Endodermal cell (in vitro differentiated cells): ENCODE measurements at regions not wholly inside any gene's neighbourhood (a gene's known extent, or its start where the extent isn't known, plus 50 kb on each side); places are given as distances from the start of the nearest gene placed in this dataset.

Source experiments
- DNase-seq: peaks from one replicate; pipeline ENCODE4 v3.0.0-alpha.2; 2017
- H3K27ac ChIP-seq: 2 replicates; pipeline ENCODE4 v1.5.1; 2013; ENCODE audit warnings: mild to moderate bottlenecking, low read depth, low read length, moderate library complexity
- H3K27me3 ChIP-seq: 2 replicates; pipeline ENCODE4 v1.6.1; 2013; ENCODE audit warnings: mild to moderate bottlenecking, low read length, moderate library complexity; ENCODE audit not compliant: insufficient read depth, control insufficient read depth, poor library complexity, severe bottlenecking
- H3K36me3 ChIP-seq: 2 replicates; pipeline ENCODE4 v1.7.0; 2013; ENCODE audit warnings: mild to moderate bottlenecking, low read length, moderate library complexity; ENCODE audit not compliant: control insufficient read depth, insufficient read depth
- H3K4me1 ChIP-seq: one replicate; pipeline ENCODE4 v1.7.0; 2013; ENCODE audit warnings: low read length; ENCODE audit not compliant: control insufficient read depth, insufficient read depth
- H3K4me3 ChIP-seq: 2 replicates; pipeline ENCODE4 v1.5.1; 2013; ENCODE audit warnings: mild to moderate bottlenecking, low read length, moderate library complexity
- H3K9ac ChIP-seq: 2 replicates; pipeline ENCODE4 v1.6.1; 2013; ENCODE audit warnings: mild to moderate bottlenecking, low read length, moderate library complexity; ENCODE audit not compliant: poor library complexity, severe bottlenecking; ENCODE audit errors: extremely low read depth
- H3K9me3 ChIP-seq: 2 replicates; pipeline ENCODE4 v1.6.1; 2013; ENCODE audit warnings: mild to moderate bottlenecking, low read length, moderate library complexity; ENCODE audit not compliant: control insufficient read depth
- H3K27ac Mint-ChIP-seq: 2 replicates; pipeline ENCODE4 v1.8.0; 2020; ENCODE audit warnings: mixed read lengths
- H3K27me3 Mint-ChIP-seq: 2 replicates; pipeline ENCODE4 v1.8.0; 2021; ENCODE audit warnings: mild to moderate bottlenecking, mixed read lengths; ENCODE audit not compliant: insufficient read depth
- H3K36me3 Mint-ChIP-seq: 2 replicates; pipeline ENCODE4 v1.8.0; 2020; ENCODE audit warnings: low read depth, mixed read lengths
- H3K4me1 Mint-ChIP-seq: 2 replicates; pipeline ENCODE4 v1.8.0; 2020; ENCODE audit warnings: mixed read lengths
- H3K4me3 Mint-ChIP-seq: 2 replicates; pipeline ENCODE4 v1.8.0; 2020; ENCODE audit warnings: mild to moderate bottlenecking, moderate library complexity, mixed read lengths
- H3K9me3 Mint-ChIP-seq: 2 replicates; pipeline ENCODE4 v1.8.0; 2020; ENCODE audit warnings: mild to moderate bottlenecking, mixed read lengths
- WGBS, 2 experiments: methylation state at CpG; one replicate each; pipeline versions ENCODE4 v1.1.5 to v1.1.7; 2013; ENCODE audit warnings: missing lambda C conversion rate in 2 of 2, mixed read lengths in 1 of 2; ENCODE audit not compliant: insufficient coverage in 1 of 2, insufficient read length in 1 of 2; 5-methylcytosine and 5-hydroxymethylcytosine counted together
- TF ChIP-seq, protein P1 (sequence below): fragments of 200-600 bp; sonication (generic); conservative IDR thresholded peaks from 2 replicates; pipeline ENCODE4 v1.5.0; 2021; ENCODE audit warnings: antibody characterized with exemption, mild to moderate bottlenecking

DNA sequence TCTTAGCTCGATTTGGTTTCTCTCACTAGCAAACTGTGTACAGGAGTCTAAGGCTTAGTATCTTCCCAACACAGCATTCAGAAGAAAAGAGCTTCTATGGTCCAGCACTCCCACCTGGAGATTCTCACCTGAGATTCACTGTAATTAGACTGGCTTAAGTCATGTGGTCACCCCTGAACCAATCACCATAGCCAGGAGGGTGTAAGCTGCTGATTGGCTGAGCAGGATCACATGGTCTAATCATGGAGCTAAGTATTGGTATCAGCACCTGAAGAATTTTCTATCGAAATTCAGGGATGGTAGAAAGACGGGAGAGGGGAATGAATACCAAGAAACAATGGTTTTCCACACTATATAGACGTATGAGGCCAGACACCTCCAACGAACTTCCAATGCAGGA lies 359.8 kb upstream of the ERCC4 start:
- no peak for DNase-seq
- Mint-ChIP-seq H3K27ac (no peak overlapping the region), H3K4me3 (no peak overlapping the region), H3K27me3 (no peaks in the 10 kb centered on the region), H3K9me3 (no peaks in the 10 kb centered on the region), H3K36me3 (no peaks in the 10 kb centered on the region), H3K4me1 (no peaks in the 10 kb centered on the region)
- TF ChIP-seq, protein P1, sequence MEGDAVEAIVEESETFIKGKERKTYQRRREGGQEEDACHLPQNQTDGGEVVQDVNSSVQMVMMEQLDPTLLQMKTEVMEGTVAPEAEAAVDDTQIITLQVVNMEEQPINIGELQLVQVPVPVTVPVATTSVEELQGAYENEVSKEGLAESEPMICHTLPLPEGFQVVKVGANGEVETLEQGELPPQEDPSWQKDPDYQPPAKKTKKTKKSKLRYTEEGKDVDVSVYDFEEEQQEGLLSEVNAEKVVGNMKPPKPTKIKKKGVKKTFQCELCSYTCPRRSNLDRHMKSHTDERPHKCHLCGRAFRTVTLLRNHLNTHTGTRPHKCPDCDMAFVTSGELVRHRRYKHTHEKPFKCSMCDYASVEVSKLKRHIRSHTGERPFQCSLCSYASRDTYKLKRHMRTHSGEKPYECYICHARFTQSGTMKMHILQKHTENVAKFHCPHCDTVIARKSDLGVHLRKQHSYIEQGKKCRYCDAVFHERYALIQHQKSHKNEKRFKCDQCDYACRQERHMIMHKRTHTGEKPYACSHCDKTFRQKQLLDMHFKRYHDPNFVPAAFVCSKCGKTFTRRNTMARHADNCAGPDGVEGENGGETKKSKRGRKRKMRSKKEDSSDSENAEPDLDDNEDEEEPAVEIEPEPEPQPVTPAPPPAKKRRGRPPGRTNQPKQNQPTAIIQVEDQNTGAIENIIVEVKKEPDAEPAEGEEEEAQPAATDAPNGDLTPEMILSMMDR: no peak
- Histone ChIP-seq H3K9me3 (peaks cover 4% of the 10 kb centered on the region), H3K9ac (no peak overlapping the region), H3K4me1 (no peaks in the 10 kb centered on the region), H3K36me3 (no peaks in the 10 kb centered on the region), H3K27ac (no peak overlapping the region), H3K4me3 (no peak overlapping the region), H3K27me3 (no peaks in the 10 kb centered on the region)
- 76 to 98% methylated on average over 2 to 5 of the region's 5 CpGs for WGBS, 2 experiments

DNA sequence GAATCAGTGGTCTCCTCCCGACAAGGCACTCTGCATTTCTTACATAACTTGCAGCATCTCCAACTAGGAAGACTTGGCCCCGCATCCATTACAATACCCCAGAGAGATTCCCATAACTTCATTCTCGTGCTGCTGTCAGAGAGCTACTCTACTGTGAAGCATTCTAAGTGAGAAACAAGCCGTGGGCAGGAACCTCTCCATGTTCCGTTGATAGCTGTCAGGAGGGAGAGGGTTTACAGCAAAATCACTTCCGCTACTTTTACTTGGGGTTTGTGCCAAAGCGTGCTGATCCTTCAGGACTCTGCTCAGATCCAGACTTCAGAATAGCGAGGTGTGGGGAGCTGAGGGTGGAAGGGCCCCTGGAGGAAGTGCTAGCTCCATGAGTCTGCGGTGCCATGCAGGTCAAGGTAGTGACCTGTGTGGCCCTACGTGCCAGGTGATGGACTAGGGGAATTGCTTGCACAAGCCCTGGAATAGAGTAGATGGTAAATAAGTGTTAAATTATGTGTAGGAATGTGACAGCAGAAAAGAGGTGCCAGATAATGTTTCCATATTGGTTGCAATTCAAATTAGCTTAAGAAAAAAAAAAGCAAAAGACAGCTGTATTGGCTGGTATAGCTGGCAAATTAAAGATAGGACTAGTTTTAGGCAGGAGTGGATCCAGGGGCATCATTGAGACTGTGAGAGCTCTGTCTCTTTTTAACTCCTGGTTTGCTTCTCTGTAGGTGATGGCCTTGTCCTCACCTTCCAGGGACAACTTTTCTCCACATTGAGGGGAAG lies 358.5 kb upstream of the ERCC4 start:
- H3K27me3 ChIP-seq: no peaks in the 10 kb centered on the region
- 91 to 92% methylated on average over 4 to 10 of the region's 10 CpGs for WGBS, 2 experiments
- no peak overlapping the region for H3K9ac ChIP-seq
- Mint-ChIP-seq H3K36me3 (no peaks in the 10 kb centered on the region), H3K27ac (no peak overlapping the region), H3K9me3 (no peaks in the 10 kb centered on the region), H3K4me3 (no peak overlapping the region), H3K4me1 (no peaks in the 10 kb centered on the region), H3K27me3 (no peaks in the 10 kb centered on the region)
- H3K9me3 ChIP-seq: peaks cover 4% of the 10 kb centered on the region
- no peak overlapping the region for H3K4me3 ChIP-seq
- TF ChIP-seq, protein P1: no peak
- no peak for DNase-seq
- H3K27ac ChIP-seq: no peak overlapping the region
- no peaks in the 10 kb centered on the region for H3K36me3 ChIP-seq
- H3K4me1 ChIP-seq: no peaks in the 10 kb centered on the region

DNA sequence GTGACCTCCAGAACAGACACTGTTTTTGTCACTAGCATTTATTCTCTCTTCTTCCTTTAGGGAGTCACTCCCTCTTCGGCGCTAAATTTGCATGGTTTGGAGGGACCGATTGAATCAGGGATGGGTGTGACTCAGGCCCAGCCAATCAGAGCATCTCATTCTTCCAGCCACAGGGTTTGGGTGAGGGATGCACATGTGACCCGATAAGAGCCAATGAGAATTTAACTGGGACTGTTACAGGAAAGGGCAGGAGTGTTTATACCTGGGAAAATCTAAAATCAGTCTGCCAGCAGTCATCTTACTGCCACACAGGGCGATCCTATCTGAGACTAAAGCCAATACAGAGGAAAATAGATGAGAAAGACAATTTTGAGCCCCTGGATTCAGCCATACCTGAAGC lies 351.2 kb upstream of the ERCC4 start:
- H3K4me3 ChIP-seq: no peak overlapping the region
- TF ChIP-seq, protein P1: no peak
- no peaks in the 10 kb centered on the region for H3K36me3 ChIP-seq
- H3K27me3 ChIP-seq: no peaks in the 10 kb centered on the region
- no peaks in the 10 kb centered on the region for H3K4me1 ChIP-seq
- no peak overlapping the region for H3K27ac ChIP-seq
- H3K4me3 Mint-ChIP-seq: no peak overlapping the region
- H3K9me3 Mint-ChIP-seq: no peaks in the 10 kb centered on the region
- no peaks in the 10 kb centered on the region for H3K27me3 Mint-ChIP-seq
- H3K9ac ChIP-seq: no peak overlapping the region
- 96% methylated on average over 4 to 5 of the region's 5 CpGs for WGBS, 2 experiments
- no peaks in the 10 kb centered on the region for H3K9me3 ChIP-seq
- peaks cover 20% of the 10 kb centered on the region for H3K4me1 Mint-ChIP-seq
- no peak for DNase-seq
- H3K27ac Mint-ChIP-seq: no peak overlapping the region
- H3K36me3 Mint-ChIP-seq: no peaks in the 10 kb centered on the region
